Neural crest cell (in vitro differentiated cells): ENCODE measurements at regions not wholly inside any gene's neighbourhood (a gene's known extent, or its start where the extent isn't known, plus 50 kb on each side); places are given as distances from the start of the nearest gene placed in this dataset.

Experiments used
- DNase-seq: peaks from one replicate; pipeline ENCODE4 v3.0.0; 2021; ENCODE audit warnings: low read depth, mixed read lengths, low spot score
- H3K27ac Mint-ChIP-seq: one replicate; pipeline ENCODE4 v1.8.0; 2021; ENCODE audit warnings: mild to moderate bottlenecking, mixed read lengths; ENCODE audit not compliant: unreplicated experiment
- H3K27me3 Mint-ChIP-seq: 2 replicates; pipeline ENCODE4 v1.8.0; 2021; ENCODE audit warnings: low read depth, mild to moderate bottlenecking, mixed read lengths
- H3K36me3 Mint-ChIP-seq: 2 replicates; pipeline ENCODE4 v1.8.0; 2021; ENCODE audit warnings: low read depth, mild to moderate bottlenecking, mixed read lengths
- H3K4me1 Mint-ChIP-seq: 2 replicates; pipeline ENCODE4 v1.8.0; 2021; ENCODE audit warnings: mixed read lengths
- H3K4me3 Mint-ChIP-seq: one replicate; pipeline ENCODE4 v1.8.0; 2021; ENCODE audit warnings: mild to moderate bottlenecking, mixed read lengths
- H3K9me3 Mint-ChIP-seq: 2 replicates; pipeline ENCODE4 v1.8.0; 2021; ENCODE audit warnings: mixed read lengths
- TF ChIP-seq, protein P1 (sequence below): fragments of 200-600 bp; sonication (generic); conservative IDR thresholded peaks from 2 replicates; pipeline ENCODE4 v1.5.0; 2021; ENCODE audit warnings: antibody characterized with exemption, mild to moderate bottlenecking

- H3K9me3 Mint-ChIP-seq: no peaks in the 10 kb centered on the region
- no peaks in the 10 kb centered on the region for H3K4me1 Mint-ChIP-seq
- H3K4me3 Mint-ChIP-seq: no peak overlapping the region
- DNase-seq: no peak
- no peaks in the 10 kb centered on the region for H3K27me3 Mint-ChIP-seq
- no peak overlapping the region for H3K27ac Mint-ChIP-seq
- TF ChIP-seq, protein P1, sequence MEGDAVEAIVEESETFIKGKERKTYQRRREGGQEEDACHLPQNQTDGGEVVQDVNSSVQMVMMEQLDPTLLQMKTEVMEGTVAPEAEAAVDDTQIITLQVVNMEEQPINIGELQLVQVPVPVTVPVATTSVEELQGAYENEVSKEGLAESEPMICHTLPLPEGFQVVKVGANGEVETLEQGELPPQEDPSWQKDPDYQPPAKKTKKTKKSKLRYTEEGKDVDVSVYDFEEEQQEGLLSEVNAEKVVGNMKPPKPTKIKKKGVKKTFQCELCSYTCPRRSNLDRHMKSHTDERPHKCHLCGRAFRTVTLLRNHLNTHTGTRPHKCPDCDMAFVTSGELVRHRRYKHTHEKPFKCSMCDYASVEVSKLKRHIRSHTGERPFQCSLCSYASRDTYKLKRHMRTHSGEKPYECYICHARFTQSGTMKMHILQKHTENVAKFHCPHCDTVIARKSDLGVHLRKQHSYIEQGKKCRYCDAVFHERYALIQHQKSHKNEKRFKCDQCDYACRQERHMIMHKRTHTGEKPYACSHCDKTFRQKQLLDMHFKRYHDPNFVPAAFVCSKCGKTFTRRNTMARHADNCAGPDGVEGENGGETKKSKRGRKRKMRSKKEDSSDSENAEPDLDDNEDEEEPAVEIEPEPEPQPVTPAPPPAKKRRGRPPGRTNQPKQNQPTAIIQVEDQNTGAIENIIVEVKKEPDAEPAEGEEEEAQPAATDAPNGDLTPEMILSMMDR: no peak
- H3K36me3 Mint-ChIP-seq: no peaks in the 10 kb centered on the region
Observed at GRCh38 chr12:13486794-13487193, 290.3 kb downstream of the EMP1 start.

GRCh38 chr12:13478650-13479181 is 282.2 kb downstream of the EMP1 start:
- no peaks in the 10 kb centered on the region for H3K4me1 Mint-ChIP-seq
- no peaks in the 10 kb centered on the region for H3K9me3 Mint-ChIP-seq
- DNase-seq: no peak
- no peaks in the 10 kb centered on the region for H3K36me3 Mint-ChIP-seq
- H3K4me3 Mint-ChIP-seq: no peak overlapping the region
- H3K27ac Mint-ChIP-seq: no peak overlapping the region
- peaks cover 5% of the 10 kb centered on the region for H3K27me3 Mint-ChIP-seq
- TF ChIP-seq, protein P1: no peak

DNA sequence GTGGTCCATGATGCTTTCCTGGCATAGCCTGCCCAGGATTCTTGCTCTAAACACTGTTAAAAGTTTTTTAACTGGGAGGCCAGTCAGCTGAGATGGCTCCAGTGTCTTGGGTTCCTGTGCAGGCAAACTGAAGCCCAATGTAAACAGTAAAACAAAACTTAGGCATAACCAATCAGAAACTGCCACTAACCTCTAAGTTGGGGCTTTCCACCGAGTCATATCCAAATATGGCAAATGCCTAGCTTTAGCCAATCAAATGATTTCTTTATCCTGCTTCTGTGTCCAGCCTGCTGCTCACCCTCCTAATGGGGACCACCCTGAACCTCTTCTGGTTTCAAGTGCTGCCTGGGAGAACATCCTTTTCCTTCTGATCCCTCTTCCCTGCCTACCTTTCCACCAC is 277.9 kb downstream of the EMP1 start:
- DNase-seq: no peak
- TF ChIP-seq, protein P1: no peak
- no peaks in the 10 kb centered on the region for H3K36me3 Mint-ChIP-seq
- no peak overlapping the region for H3K4me3 Mint-ChIP-seq
- peaks cover 7% of the 10 kb centered on the region for H3K27me3 Mint-ChIP-seq
- H3K4me1 Mint-ChIP-seq: no peaks in the 10 kb centered on the region
- no peaks in the 10 kb centered on the region for H3K9me3 Mint-ChIP-seq
- H3K27ac Mint-ChIP-seq: no peak overlapping the region

- Mint-ChIP-seq H3K9me3 (no peaks in the 10 kb centered on the region), H3K27ac (no peak overlapping the region), H3K4me3 (no peak overlapping the region), H3K36me3 (no peaks in the 10 kb centered on the region), H3K27me3 (peaks cover 11% of the 10 kb centered on the region), H3K4me1 (no peaks in the 10 kb centered on the region)
- TF ChIP-seq, protein P1: no peak
- DNase-seq: no peak
Observed at GRCh38 chr12:13472690-13473089, 276.2 kb downstream of the EMP1 start.

GRCh38 chr12:13471471-13471870 is 274.9 kb downstream of the EMP1 start:
- no peaks in the 10 kb centered on the region for H3K36me3 Mint-ChIP-seq
- no peaks in the 10 kb centered on the region for H3K4me1 Mint-ChIP-seq
- H3K27me3 Mint-ChIP-seq: peaks cover 11% of the 10 kb centered on the region
- no peak overlapping the region for H3K27ac Mint-ChIP-seq
- DNase-seq: no peak
- H3K9me3 Mint-ChIP-seq: no peaks in the 10 kb centered on the region
- no peak overlapping the region for H3K4me3 Mint-ChIP-seq
- TF ChIP-seq, protein P1: no peak

DNA sequence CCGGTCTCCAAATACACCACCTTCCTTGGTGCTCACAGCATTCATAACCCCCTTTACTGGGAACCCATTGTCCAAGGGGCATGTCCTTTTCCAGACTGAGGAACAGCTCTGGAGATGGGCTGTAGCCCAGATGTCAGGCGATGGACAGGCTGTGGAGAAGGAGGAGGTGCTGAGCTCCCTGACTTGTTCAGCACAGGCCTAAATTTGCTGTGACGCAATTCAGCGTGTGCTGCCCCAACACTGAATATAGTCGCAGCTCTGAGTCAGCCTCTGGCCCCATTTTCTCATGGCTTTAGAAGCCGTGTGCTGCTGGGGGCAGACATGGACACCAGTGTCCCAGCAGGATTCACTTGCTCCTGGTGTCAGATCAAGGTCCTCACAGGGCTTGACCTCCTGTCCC is 269.1 kb downstream of the EMP1 start:
- H3K27ac Mint-ChIP-seq: no peak overlapping the region
- no peaks in the 10 kb centered on the region for H3K4me1 Mint-ChIP-seq
- H3K27me3 Mint-ChIP-seq: peaks cover 3% of the 10 kb centered on the region
- no peaks in the 10 kb centered on the region for H3K9me3 Mint-ChIP-seq
- no peak overlapping the region for H3K4me3 Mint-ChIP-seq
- TF ChIP-seq, protein P1: no peak
- no peak for DNase-seq
- no peaks in the 10 kb centered on the region for H3K36me3 Mint-ChIP-seq
